ENCODE measurements at regions not wholly inside any gene's neighbourhood (a gene's known extent, or its start where the extent isn't known, plus 50 kb on each side); places are given as distances from the start of the nearest gene placed in this dataset.

GRCh38 chr12:89895591-89895990, 187.0 kb upstream of the ATP2B1 start:
- TF ChIP-seq, protein P1, sequence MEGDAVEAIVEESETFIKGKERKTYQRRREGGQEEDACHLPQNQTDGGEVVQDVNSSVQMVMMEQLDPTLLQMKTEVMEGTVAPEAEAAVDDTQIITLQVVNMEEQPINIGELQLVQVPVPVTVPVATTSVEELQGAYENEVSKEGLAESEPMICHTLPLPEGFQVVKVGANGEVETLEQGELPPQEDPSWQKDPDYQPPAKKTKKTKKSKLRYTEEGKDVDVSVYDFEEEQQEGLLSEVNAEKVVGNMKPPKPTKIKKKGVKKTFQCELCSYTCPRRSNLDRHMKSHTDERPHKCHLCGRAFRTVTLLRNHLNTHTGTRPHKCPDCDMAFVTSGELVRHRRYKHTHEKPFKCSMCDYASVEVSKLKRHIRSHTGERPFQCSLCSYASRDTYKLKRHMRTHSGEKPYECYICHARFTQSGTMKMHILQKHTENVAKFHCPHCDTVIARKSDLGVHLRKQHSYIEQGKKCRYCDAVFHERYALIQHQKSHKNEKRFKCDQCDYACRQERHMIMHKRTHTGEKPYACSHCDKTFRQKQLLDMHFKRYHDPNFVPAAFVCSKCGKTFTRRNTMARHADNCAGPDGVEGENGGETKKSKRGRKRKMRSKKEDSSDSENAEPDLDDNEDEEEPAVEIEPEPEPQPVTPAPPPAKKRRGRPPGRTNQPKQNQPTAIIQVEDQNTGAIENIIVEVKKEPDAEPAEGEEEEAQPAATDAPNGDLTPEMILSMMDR (IDR thresholded peaks at IDR 0.05; ENCODE audit: extremely low read depth in 1 of 2, insufficient read depth in 1 of 2, low read depth in 1 of 2, low read length in 2 of 2): no peak
- TF ChIP-seq, protein P2, sequence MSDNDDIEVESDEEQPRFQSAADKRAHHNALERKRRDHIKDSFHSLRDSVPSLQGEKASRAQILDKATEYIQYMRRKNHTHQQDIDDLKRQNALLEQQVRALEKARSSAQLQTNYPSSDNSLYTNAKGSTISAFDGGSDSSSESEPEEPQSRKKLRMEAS (IDR thresholded peaks at IDR 0.05; ENCODE audit: insufficient read depth, insufficient read length): no peak
- TF ChIP-seq POLR2A (IDR thresholded peaks at IDR 0.05; ENCODE audit: low read depth, low read length) (no peak), GATA2 (IDR thresholded peaks at IDR 0.05; ENCODE audit: insufficient read depth, insufficient read length, low read depth, low read length) (no peak), POLR2AphosphoS5 (IDR thresholded peaks at IDR 0.05; ENCODE audit: insufficient read depth, low read depth, low read length) (no peak), MYC (IDR thresholded peaks at IDR 0.05; ENCODE audit: low read depth, low read length) (no peak), JUN (IDR thresholded peaks at IDR 0.05; ENCODE audit: borderline replicate concordance, insufficient read depth, insufficient read length, low read depth) (no peak), FOS (IDR thresholded peaks at IDR 0.05; ENCODE audit: borderline replicate concordance, insufficient read depth, low read length) (no peak)
